Stimulated activated memory B cell treated with anti-CD40 and anti-IgM and Interleukin-4, amounts not matched to agents 10 μg/mL and 1 μg/mL and 100 μg/mL, for 72 hours (primary cell): ENCODE measurements at regions not wholly inside any gene's neighbourhood (a gene's known extent, or its start where the extent isn't known, plus 50 kb on each side); places are given as distances from the start of the nearest gene placed in this dataset.
"Not testable (repeated sequence)": the region's sequence is repeated elsewhere in the genome, so short reads cannot be mapped to it uniquely, and the experiment has no call there.

Experiments used
- ATAC-seq: fragments of 150-1000 bp; cut with Tn5 transposase; 2 replicates; pipeline ENCODE4 v1.10.0; 2021
- H3K27ac Mint-ChIP-seq: one replicate; pipeline ENCODE4 v1.8.0; 2022; ENCODE audit warnings: mild to moderate bottlenecking, mixed read lengths
- H3K27me3 Mint-ChIP-seq: one replicate; pipeline ENCODE4 v1.8.0; 2022; ENCODE audit warnings: mixed read lengths
- H3K36me3 Mint-ChIP-seq: one replicate; pipeline ENCODE4 v1.8.0; 2022; ENCODE audit warnings: mixed read lengths
- H3K4me1 Mint-ChIP-seq: one replicate; pipeline ENCODE4 v1.8.0; 2022; ENCODE audit warnings: mixed read lengths
- H3K4me3 Mint-ChIP-seq: one replicate; pipeline ENCODE4 v1.8.0; 2022; ENCODE audit warnings: mild to moderate bottlenecking, moderate library complexity, mixed read lengths
- H3K9me3 Mint-ChIP-seq: one replicate; pipeline ENCODE4 v1.8.0; 2022; ENCODE audit warnings: mixed read lengths

GRCh38 chr11:44361813-44362212, 51.9 kb upstream of the ALX4 start:
- H3K4me1 Mint-ChIP-seq: no peaks in the 10 kb centered on the region
- H3K27ac Mint-ChIP-seq: no peak overlapping the region
- H3K4me3 Mint-ChIP-seq: no peak overlapping the region
- H3K36me3 Mint-ChIP-seq: no peaks in the 10 kb centered on the region
- peaks cover 3% of the 10 kb centered on the region for H3K9me3 Mint-ChIP-seq
- peaks cover 61% of the 10 kb centered on the region for H3K27me3 Mint-ChIP-seq
- ATAC-seq: no peak

- no peak for ATAC-seq
- Mint-ChIP-seq H3K4me1 (no peaks in the 10 kb centered on the region), H3K4me3 (no peak overlapping the region), H3K27me3 (peaks cover 70% of the 10 kb centered on the region), H3K36me3 (no peaks in the 10 kb centered on the region), H3K9me3 (peaks cover 3% of the 10 kb centered on the region), H3K27ac (no peak overlapping the region)
These were observed 53.2 kb upstream of the ALX4 start for GRCh38 chr11:44363116-44363515.

- Mint-ChIP-seq H3K27me3 (peaks cover 70% of the 10 kb centered on the region), H3K4me1 (no peaks in the 10 kb centered on the region)
These were observed 54.7 kb upstream of the ALX4 start for GRCh38 chr11:44364596-44364995.

GRCh38 chr11:44365616-44366015, 55.7 kb upstream of the ALX4 start:
- Mint-ChIP-seq H3K9me3 (peaks cover 3% of the 10 kb centered on the region), H3K27ac (no peak overlapping the region), H3K4me3 (no peak overlapping the region), H3K27me3 (peaks cover 72% of the 10 kb centered on the region), H3K36me3 (no peaks in the 10 kb centered on the region), H3K4me1 (no peaks in the 10 kb centered on the region)
- ATAC-seq: no peak

More at GRCh38 chr11:44364596-44364995, 54.7 kb upstream of the ALX4 start:
- H3K4me3 Mint-ChIP-seq: no peak overlapping the region
- ATAC-seq: no peak
- H3K36me3 Mint-ChIP-seq: no peaks in the 10 kb centered on the region
- no peak overlapping the region for H3K27ac Mint-ChIP-seq
- H3K9me3 Mint-ChIP-seq: peaks cover 3% of the 10 kb centered on the region

- ATAC-seq: no peak
- Mint-ChIP-seq H3K27me3 (peaks cover 72% of the 10 kb centered on the region), H3K4me1 (no peaks in the 10 kb centered on the region), H3K36me3 (no peaks in the 10 kb centered on the region), H3K9me3 (peaks cover 3% of the 10 kb centered on the region), H3K27ac (no peak overlapping the region), H3K4me3 (no peak overlapping the region)
These were observed 56.1 kb upstream of the ALX4 start for GRCh38 chr11:44366026-44366425.

GRCh38 chr11:44366741-44367140, 56.8 kb upstream of the ALX4 start:
- H3K27ac Mint-ChIP-seq: no peak overlapping the region
- H3K36me3 Mint-ChIP-seq: no peaks in the 10 kb centered on the region
- no peak overlapping the region for H3K4me3 Mint-ChIP-seq
- H3K4me1 Mint-ChIP-seq: no peaks in the 10 kb centered on the region
- H3K27me3 Mint-ChIP-seq: peaks cover 68% of the 10 kb centered on the region
- H3K9me3 Mint-ChIP-seq: peaks cover 3% of the 10 kb centered on the region
- no peak for ATAC-seq

- peaks cover 3% of the 10 kb centered on the region for H3K9me3 Mint-ChIP-seq
- no peaks in the 10 kb centered on the region for H3K36me3 Mint-ChIP-seq
- H3K4me1 Mint-ChIP-seq: no peaks in the 10 kb centered on the region
- H3K27me3 Mint-ChIP-seq: peaks cover 61% of the 10 kb centered on the region
- H3K27ac Mint-ChIP-seq: no peak overlapping the region
- ATAC-seq: no peak
- no peak overlapping the region for H3K4me3 Mint-ChIP-seq
These were observed 57.5 kb upstream of the ALX4 start for GRCh38 chr11:44367452-44367851.

- Mint-ChIP-seq H3K27ac (no peak overlapping the region), H3K4me3 (no peak overlapping the region), H3K27me3 (peaks cover 54% of the 10 kb centered on the region), H3K36me3 (no peaks in the 10 kb centered on the region), H3K9me3 (no peaks in the 10 kb centered on the region), H3K4me1 (no peaks in the 10 kb centered on the region)
- no peak for ATAC-seq
These were observed 58.9 kb upstream of the ALX4 start for GRCh38 chr11:44368886-44369285.

- H3K4me3 Mint-ChIP-seq, ATAC-seq, H3K27ac Mint-ChIP-seq, H3K9me3 Mint-ChIP-seq, H3K36me3 Mint-ChIP-seq, H3K4me1 Mint-ChIP-seq: not testable (repeated sequence)
- H3K27me3 Mint-ChIP-seq: peaks cover 44% of the 10 kb centered on the region
These were observed 61.1 kb upstream of the ALX4 start for GRCh38 chr11:44371042-44371441.

GRCh38 chr11:44371706-44372105, 61.8 kb upstream of the ALX4 start:
- Mint-ChIP-seq H3K27ac (no peak overlapping the region), H3K27me3 (peaks cover 39% of the 10 kb centered on the region), H3K36me3 (no peaks in the 10 kb centered on the region), H3K4me1 (peaks cover 8% of the 10 kb centered on the region), H3K9me3 (no peaks in the 10 kb centered on the region), H3K4me3 (no peak overlapping the region)
- no peak for ATAC-seq

GRCh38 chr11:44372989-44373388, 63.0 kb upstream of the ALX4 start:
- H3K27ac Mint-ChIP-seq: no peak overlapping the region
- H3K27me3 Mint-ChIP-seq: peaks cover 29% of the 10 kb centered on the region
- no peak overlapping the region for H3K4me3 Mint-ChIP-seq
- H3K4me1 Mint-ChIP-seq: peaks cover 8% of the 10 kb centered on the region
- peaks cover 2% of the 10 kb centered on the region for H3K9me3 Mint-ChIP-seq
- no peak for ATAC-seq
- H3K36me3 Mint-ChIP-seq: no peaks in the 10 kb centered on the region

- H3K27ac Mint-ChIP-seq: no peak overlapping the region
- H3K4me1 Mint-ChIP-seq: peaks cover 8% of the 10 kb centered on the region
- peaks cover 2% of the 10 kb centered on the region for H3K9me3 Mint-ChIP-seq
- no peak for ATAC-seq
- no peak overlapping the region for H3K4me3 Mint-ChIP-seq
- H3K27me3 Mint-ChIP-seq: peaks cover 22% of the 10 kb centered on the region
- H3K36me3 Mint-ChIP-seq: no peaks in the 10 kb centered on the region
These were observed 64.1 kb upstream of the ALX4 start for GRCh38 chr11:44374001-44374400.

- H3K27me3 Mint-ChIP-seq: peaks cover 37% of the 10 kb centered on the region
- H3K36me3 Mint-ChIP-seq: no peaks in the 10 kb centered on the region
- peaks cover 2% of the 10 kb centered on the region for H3K9me3 Mint-ChIP-seq
- H3K27ac Mint-ChIP-seq: no peak overlapping the region
- ATAC-seq: no peak
- H3K4me1 Mint-ChIP-seq: peaks cover 8% of the 10 kb centered on the region
- no peak overlapping the region for H3K4me3 Mint-ChIP-seq
These were observed 66.5 kb upstream of the ALX4 start for GRCh38 chr11:44376423-44376822.

- Mint-ChIP-seq H3K36me3 (no peaks in the 10 kb centered on the region), H3K4me3 (no peak overlapping the region), H3K9me3 (peaks cover 2% of the 10 kb centered on the region), H3K27ac (no peak overlapping the region), H3K27me3 (peaks cover 44% of the 10 kb centered on the region), H3K4me1 (peaks cover 8% of the 10 kb centered on the region)
- ATAC-seq: no peak
These were observed 67.2 kb upstream of the ALX4 start for GRCh38 chr11:44377121-44377520.

GRCh38 chr11:44377914-44378321, 68.0 kb upstream of the ALX4 start:
- Mint-ChIP-seq H3K4me1 (peaks cover 8% of the 10 kb centered on the region), H3K27ac (no peak overlapping the region), H3K4me3 (no peak overlapping the region), H3K36me3 (no peaks in the 10 kb centered on the region), H3K27me3 (peaks cover 52% of the 10 kb centered on the region), H3K9me3 (peaks cover 2% of the 10 kb centered on the region)
- ATAC-seq: no peak

- H3K4me1 Mint-ChIP-seq: peaks cover 8% of the 10 kb centered on the region
- H3K27me3 Mint-ChIP-seq: peaks cover 53% of the 10 kb centered on the region
- no peaks in the 10 kb centered on the region for H3K36me3 Mint-ChIP-seq
- H3K27ac Mint-ChIP-seq: no peak overlapping the region
- ATAC-seq: no peak
- peaks cover 2% of the 10 kb centered on the region for H3K9me3 Mint-ChIP-seq
- H3K4me3 Mint-ChIP-seq: no peak overlapping the region
These were observed 69.4 kb upstream of the ALX4 start for GRCh38 chr11:44379141-44380008.
